H1 (cell line): ENCODE measurements at regions not wholly inside any gene's neighbourhood (a gene's known extent, or its start where the extent isn't known, plus 50 kb on each side); places are given as distances from the start of the nearest gene placed in this dataset.

ENCODE experiments used
- CTCF ChIA-PET: fragments of 300-600 bp; sonication (Branson Sonifier 250); formaldehyde crosslinking; loops from one replicate; lab custom pipeline; 2021; ENCODE audit not compliant: partially characterized antibody; lab: Charles Lee
- POLR2A ChIA-PET: fragments of 300-600 bp; sonication (Branson Sonifier 250); formaldehyde crosslinking; loops from one replicate; lab custom pipeline; 2021; ENCODE audit warnings: inconsistent platforms; ENCODE audit not compliant: partially characterized antibody; lab: Charles Lee
- DNase-seq, 2 experiments: peaks; one replicate each; pipeline versions ENCODE4 v3.0.0 to v3.0.0-alpha.2; 2010 to 2022; ENCODE audit warnings: low spot score in 2 of 2, low read depth in 1 of 2, mixed read lengths in 1 of 2
- FAIRE-seq: peaks from 2 replicates; lab custom pipeline; 2011; peaks lifted over from hg19 to GRCh38; lab: Jason Lieb, UNC
- H2AFZ ChIP-seq: 2 replicates; pipeline ENCODE4 v1.8.1; 2012; ENCODE audit warnings: low read length, inconsistent platforms
- H2AK5ac ChIP-seq: 2 replicates; pipeline ENCODE4 v1.6.1; 2013; ENCODE audit warnings: low read depth, low read length
- H2BK120ac ChIP-seq: replicated peaks from 2 replicates; pipeline ENCODE3; 2013; ENCODE audit warnings: low read depth, low read length, inconsistent platforms
- H2BK12ac ChIP-seq: 2 replicates; pipeline ENCODE4 v1.6.1; 2013; ENCODE audit warnings: low read depth, low read length
- H2BK15ac ChIP-seq: 2 replicates; pipeline ENCODE4 v1.6.1; 2013; ENCODE audit warnings: low read length
- H2BK20ac ChIP-seq: 2 replicates; pipeline ENCODE4 v1.6.1; 2013; ENCODE audit warnings: low read length
- H2BK5ac ChIP-seq: 2 replicates; pipeline ENCODE4 v1.6.1; 2013; ENCODE audit warnings: low read depth, low read length
- H3K14ac ChIP-seq: 2 replicates; pipeline ENCODE4 v1.6.1; 2013; ENCODE audit warnings: inconsistent platforms; ENCODE audit not compliant: insufficient read length
- H3K18ac ChIP-seq: 2 replicates; pipeline ENCODE4 v1.6.1; 2013; ENCODE audit warnings: low read length; ENCODE audit errors: extremely low read depth
- H3K23ac ChIP-seq: 2 replicates; pipeline ENCODE4 v1.6.1; 2013; ENCODE audit warnings: inconsistent platforms; ENCODE audit not compliant: insufficient read length
- H3K23me2 ChIP-seq: 2 replicates; pipeline ENCODE4 v1.6.1; 2013; ENCODE audit warnings: low read depth, low read length
- H3K27ac ChIP-seq: 2 replicates; pipeline ENCODE4 v1.6.1; 2011; ENCODE audit warnings: low read depth, low read length, inconsistent platforms
- H3K27me3 ChIP-seq, 4 experiments: replicated peaks in 1 of 4; 1 replicate in 1 of 4; 2 replicates in 3 of 4; pipeline versions ENCODE4 v1.6.1 to v1.8.1; 2011 to 2013; ENCODE audit warnings: low read length in 3 of 4, mild to moderate bottlenecking in 3 of 4, inconsistent platforms in 2 of 4, mixed read lengths in 2 of 4, moderate library complexity in 1 of 4; ENCODE audit not compliant: control insufficient read depth in 3 of 4, insufficient read depth in 3 of 4; ENCODE audit errors: extremely low read depth in 1 of 4
- H3K36me3 ChIP-seq, 4 experiments: 2 replicates each; pipeline versions ENCODE4 v1.6.1 to v1.8.1; 2011 to 2013; ENCODE audit warnings: mild to moderate bottlenecking in 4 of 4, low read length in 3 of 4, moderate library complexity in 2 of 4, control low read depth in 1 of 4, inconsistent platforms in 1 of 4; ENCODE audit not compliant: insufficient read depth in 4 of 4, control insufficient read depth in 2 of 4
- H3K4ac ChIP-seq: replicated peaks from 2 replicates; pipeline ENCODE3; 2013; ENCODE audit warnings: low read length, low read depth, mixed read lengths, inconsistent platforms; ENCODE audit not compliant: insufficient read length
- H3K4me1 ChIP-seq, 4 experiments: replicated peaks in 1 of 4; 1 replicate in 1 of 4; 2 replicates in 3 of 4; pipeline versions ENCODE4 v1.6.1 to v1.8.1; 2011 to 2013; ENCODE audit warnings: low read length in 3 of 4, inconsistent platforms in 2 of 4, mixed read lengths in 1 of 4; ENCODE audit not compliant: insufficient read depth in 4 of 4, control insufficient read depth in 3 of 4
- H3K4me2 ChIP-seq, 2 experiments: 2 replicates each; pipeline versions ENCODE4 v1.6.1 to v1.8.1; 2011 to 2013; ENCODE audit warnings: low read depth in 2 of 2, low read length in 2 of 2, control low read depth in 1 of 2, inconsistent platforms in 1 of 2, mild to moderate bottlenecking in 1 of 2; ENCODE audit not compliant: insufficient read depth in 1 of 2
- H3K4me3 ChIP-seq, 4 experiments: fragments of 200-600, 300-600 bp in 1 of 4; sonication (generic), shearing (Covaris generic), sonication (Bioruptor Twin) in 1 of 4; 2 replicates each; pipeline versions ENCODE4 v1.5.1 to v1.8.1; 2011 to 2016; ENCODE audit warnings: low read length in 4 of 4, low read depth in 3 of 4, control low read depth in 2 of 4, inconsistent platforms in 2 of 4, mild to moderate bottlenecking in 2 of 4, mixed read lengths in 1 of 4, moderate library complexity in 1 of 4; ENCODE audit not compliant: insufficient read depth in 2 of 4; ENCODE audit errors: extremely low read depth in 1 of 4
- H3K56ac ChIP-seq: replicated peaks from 2 replicates; pipeline ENCODE3; 2013; ENCODE audit warnings: low read depth, mild to moderate bottlenecking, mixed read lengths, low read length, inconsistent platforms; ENCODE audit not compliant: insufficient read length
- H3K79me1 ChIP-seq: 2 replicates; pipeline ENCODE4 v1.6.1; 2013; ENCODE audit warnings: low read depth, low read length, control low read depth
- H3K79me2 ChIP-seq, 2 experiments: 2 replicates each; pipeline versions ENCODE4 v1.6.1 to v1.8.1; 2012 to 2013; ENCODE audit warnings: low read length in 2 of 2, mild to moderate bottlenecking in 2 of 2, inconsistent platforms in 1 of 2; ENCODE audit not compliant: insufficient read depth in 2 of 2, control insufficient read depth in 1 of 2
- H3K9ac ChIP-seq, 4 experiments: replicated peaks in 1 of 4; 1 replicate in 1 of 4; 2 replicates in 3 of 4; pipeline versions ENCODE4 v1.6.1 to v1.8.1; 2011 to 2013; ENCODE audit warnings: low read depth in 3 of 4, low read length in 3 of 4, control low read depth in 2 of 4, mild to moderate bottlenecking in 2 of 4, moderate library complexity in 2 of 4, inconsistent platforms in 1 of 4; ENCODE audit errors: extremely low read depth in 1 of 4
- H3K9me3 ChIP-seq, 2 experiments: 2 replicates each; pipeline versions ENCODE4 v1.6.1 to v1.8.1; 2012 to 2013; ENCODE audit warnings: mild to moderate bottlenecking in 2 of 2, moderate library complexity in 2 of 2, control low read depth in 1 of 2, inconsistent platforms in 1 of 2, low read depth in 1 of 2, low read length in 1 of 2, mixed read lengths in 1 of 2; ENCODE audit not compliant: insufficient read depth in 2 of 2
- H4K20me1 ChIP-seq, 2 experiments: replicated peaks in 1 of 2; 2 replicates each; pipeline versions ENCODE3 to v1.8.1; 2011 to 2013; ENCODE audit warnings: inconsistent platforms in 2 of 2, low read length in 2 of 2, mild to moderate bottlenecking in 1 of 2; ENCODE audit not compliant: insufficient read depth in 2 of 2, control insufficient read depth in 1 of 2
- H4K5ac ChIP-seq: 2 replicates; pipeline ENCODE4 v1.6.1; 2013; ENCODE audit warnings: low read length, low read depth, mixed read lengths, inconsistent platforms; ENCODE audit not compliant: insufficient read length
- H4K8ac ChIP-seq: 2 replicates; pipeline ENCODE4 v1.8.0; 2013; ENCODE audit warnings: mild to moderate bottlenecking, moderate library complexity, low read length, inconsistent platforms; ENCODE audit not compliant: insufficient read depth; ENCODE audit errors: extremely low read depth
- H4K91ac ChIP-seq: replicated peaks from 2 replicates; pipeline ENCODE3; 2013; ENCODE audit warnings: low read length, mixed read lengths, inconsistent platforms; ENCODE audit not compliant: insufficient read length
- ATF3 ChIP-seq: IDR thresholded peaks from 2 replicates; pipeline ENCODE4 v1.6.1; 2011; ENCODE audit warnings: low read depth, mild to moderate bottlenecking, low read length; ENCODE audit not compliant: insufficient read depth
- GTF2F1 ChIP-seq: IDR thresholded peaks from 2 replicates; pipeline ENCODE4 v1.6.1; 2012; ENCODE audit warnings: low read depth, low read length, improper control_type of control experiment, borderline replicate concordance
- JUN ChIP-seq: IDR thresholded peaks from 2 replicates; pipeline ENCODE4 v1.6.1; 2011; ENCODE audit warnings: low read depth, mild to moderate bottlenecking, improper control_type of control experiment, low read length
- MAFK ChIP-seq: IDR thresholded peaks from 2 replicates; pipeline ENCODE4 v1.6.1; 2012; ENCODE audit warnings: low read depth, mild to moderate bottlenecking, improper control_type of control experiment, low read length
- PHF8 ChIP-seq: fragments of 200-600 bp; sonication (generic); conservative IDR thresholded peaks from 2 replicates; pipeline ENCODE4 v1.7.1; 2012; ENCODE audit warnings: low read depth, mild to moderate bottlenecking, inconsistent platforms, low read length, moderate library complexity
- RNF2 ChIP-seq: fragments of 200-900, 300-1000 bp; sonication (generic); IDR thresholded peaks from 2 replicates; pipeline ENCODE4 v1.7.1; 2016; ENCODE audit warnings: borderline replicate concordance, low read depth, mild to moderate bottlenecking, antibody characterized with exemption, low read length; ENCODE audit not compliant: poor library complexity, severe bottlenecking; ENCODE audit errors: missing control alignments
- SIN3A ChIP-seq, 2 experiments: IDR thresholded peaks in 1 of 2; conservative IDR thresholded peaks in 1 of 2; 2 replicates each; pipeline ENCODE4 v1.6.1; 2011 to 2012; ENCODE audit warnings: low read length in 2 of 2, improper control_type of control experiment in 1 of 2, low read depth in 1 of 2, mild to moderate bottlenecking in 1 of 2
- SP4 ChIP-seq: IDR thresholded peaks from 2 replicates; pipeline ENCODE4 v1.6.1; 2012; ENCODE audit warnings: low read length, inconsistent platforms
- TF ChIP-seq, protein P1 (sequence below): IDR thresholded peaks from 2 replicates; pipeline ENCODE4 v1.6.1; 2012; ENCODE audit warnings: inconsistent platforms

DNA sequence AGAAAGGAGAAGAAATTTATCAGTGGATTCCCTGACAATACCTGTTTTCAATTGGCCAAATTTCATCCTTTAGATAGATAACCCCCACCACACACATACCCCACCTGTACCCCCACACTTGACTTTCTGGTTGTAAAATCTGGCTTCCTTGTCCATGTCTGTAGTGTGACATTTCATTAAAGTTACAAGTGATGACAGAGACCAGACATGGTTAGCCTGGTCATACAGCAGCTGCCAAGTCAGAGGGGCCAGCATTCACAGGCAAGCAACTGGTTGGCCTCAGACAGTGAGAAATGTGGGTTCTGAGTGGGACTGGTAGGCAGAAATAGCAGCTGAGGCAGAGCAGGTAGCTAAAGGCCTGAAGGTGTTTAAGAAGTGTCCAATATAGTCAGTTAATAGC lies 238.6 kb upstream of the SOX14 start:
- no peak overlapping the region for H2BK20ac ChIP-seq
- CTCF ChIA-PET: no interaction called here

More for the DNA sequence above, 238.6 kb upstream of the SOX14 start:
- no peak for DNase-seq
- Histone ChIP-seq H4K91ac (no peak overlapping the region), H3K79me1 (no peaks in the 10 kb centered on the region), H3K4me2 (no peak overlapping the region), H4K20me1 (no peaks in the 10 kb centered on the region), H3K14ac (no peak overlapping the region), H3K4ac (no peak overlapping the region), H2BK5ac (no peak overlapping the region), H3K9ac (no peak overlapping the region), H3K27me3 (no peaks in the 10 kb centered on the region), H2BK12ac (no peak overlapping the region), H3K23me2 (no peaks in the 10 kb centered on the region), H3K27ac (no peak overlapping the region), H4K5ac (no peak overlapping the region), H3K56ac (no peak overlapping the region), H3K9me3 (no peaks in the 10 kb centered on the region), H3K79me2 (no peaks in the 10 kb centered on the region), H3K23ac (no peak overlapping the region), H3K4me1 (peaks cover 0 to 3% (median 1%) of the 10 kb centered on the region in 4 experiments; a peak in 2 of 7 replicates), H3K4me3 (no peak overlapping the region), H2BK120ac (no peak overlapping the region), H3K36me3 (no peaks in the 10 kb centered on the region), H3K18ac (no peak overlapping the region), H4K8ac (no peak overlapping the region), H2AFZ (no peak overlapping the region; the same call in 1 of the 2 replicates), H2BK15ac (no peak overlapping the region), H2AK5ac (no peak overlapping the region)
- no peak for FAIRE-seq
- POLR2A ChIA-PET: no interaction called here
- TF ChIP-seq SP4: no peak
- TF ChIP-seq MAFK: no peak
- no peak for TF ChIP-seq JUN
- TF ChIP-seq GTF2F1: no peak
- no peak for TF ChIP-seq PHF8
- no peak for TF ChIP-seq ATF3
- TF ChIP-seq, protein P1, sequence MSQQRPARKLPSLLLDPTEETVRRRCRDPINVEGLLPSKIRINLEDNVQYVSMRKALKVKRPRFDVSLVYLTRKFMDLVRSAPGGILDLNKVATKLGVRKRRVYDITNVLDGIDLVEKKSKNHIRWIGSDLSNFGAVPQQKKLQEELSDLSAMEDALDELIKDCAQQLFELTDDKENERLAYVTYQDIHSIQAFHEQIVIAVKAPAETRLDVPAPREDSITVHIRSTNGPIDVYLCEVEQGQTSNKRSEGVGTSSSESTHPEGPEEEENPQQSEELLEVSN: no peak
- TF ChIP-seq RNF2: no peak
- TF ChIP-seq SIN3A (conservative IDR thresholded peaks at IDR 0.05 in 1 of 2, IDR thresholded peaks at IDR 0.05 in 1 of 2; ENCODE audit: low read depth in 1 of 2, low read length in 2 of 2): no peak
